HL-60 (cell line): ENCODE measurements at regions not wholly inside any gene's neighbourhood (a gene's known extent, or its start where the extent isn't known, plus 50 kb on each side); places are given as distances from the start of the nearest gene placed in this dataset.
"Not testable (repeated sequence)": the region's sequence is repeated elsewhere in the genome, so short reads cannot be mapped to it uniquely, and the experiment has no call there.

ENCODE experiments used
- DNase-seq, 2 experiments: peaks; one replicate each; pipeline ENCODE4 v3.0.0-alpha.2; 2010 to 2020; ENCODE audit warnings: low read depth in 1 of 2, low spot score in 1 of 2
- H3K27ac ChIP-seq: fragments of 250-450 bp; sonication (Bioruptor Pico); replicated peaks from 2 replicates; pipeline ENCODE4 v1.5.1; 2020; ENCODE audit warnings: mild to moderate bottlenecking, moderate library complexity
- H3K27me3 ChIP-seq: fragments of 250-450 bp; sonication (Bioruptor Pico); 2 replicates; pipeline ENCODE4 v1.5.1; 2021; ENCODE audit warnings: mild to moderate bottlenecking, moderate library complexity; ENCODE audit not compliant: insufficient read depth, poor library complexity, severe bottlenecking
- H3K4me3 ChIP-seq: replicated peaks from 2 replicates; pipeline ENCODE4 v1.5.1; 2011; ENCODE audit warnings: mild to moderate bottlenecking, control low read depth, low read length; ENCODE audit not compliant: insufficient read depth
- CTCF ChIP-seq: IDR thresholded peaks from one replicate; pipeline ENCODE4 v1.5.1; 2011; ENCODE audit warnings: low read length, control low read depth, inconsistent platforms; ENCODE audit not compliant: insufficient read depth
- GABPA ChIP-seq: IDR thresholded peaks from 2 replicates; pipeline ENCODE4 v1.6.1; 2012; ENCODE audit warnings: low read depth
- POLR2AphosphoS5 ChIP-seq: IDR thresholded peaks from 2 replicates; pipeline ENCODE4 v1.6.1; 2012; ENCODE audit warnings: low read depth
- REST ChIP-seq: IDR thresholded peaks from 2 replicates; pipeline ENCODE4 v1.6.1; 2012; ENCODE audit warnings: low read depth; ENCODE audit not compliant: insufficient replicate concordance
- SPI1 ChIP-seq: IDR thresholded peaks from 2 replicates; pipeline ENCODE4 v1.6.1; 2012; ENCODE audit warnings: low read depth, mild to moderate bottlenecking, borderline replicate concordance

GRCh38 chr10:29771376-29771775 is 136.6 kb upstream of the SVIL start:
- TF ChIP-seq POLR2AphosphoS5 (no peak), CTCF (no peak), REST (no peak), SPI1 (no peak), GABPA (no peak)
- Histone ChIP-seq H3K4me3 (no peak overlapping the region), H3K27me3 (no peaks in the 10 kb centered on the region), H3K27ac (no peak overlapping the region)
- DNase-seq, result no peak

GRCh38 chr10:29769277-29769676 is 134.5 kb upstream of the SVIL start:
- not testable (repeated sequence) for H3K27me3 ChIP-seq, H3K4me3 ChIP-seq, H3K27ac ChIP-seq, DNase-seq

- Histone ChIP-seq H3K4me3 (no peak overlapping the region), H3K27ac (no peak overlapping the region), H3K27me3 (no peaks in the 10 kb centered on the region)
- TF ChIP-seq GABPA, result no peak
- no peak for TF ChIP-seq REST
- no peak for TF ChIP-seq CTCF
- TF ChIP-seq POLR2AphosphoS5, result no peak
- no peak for TF ChIP-seq SPI1
- no peak for DNase-seq
Measured at GRCh38 chr10:29767968-29768367, 133.2 kb upstream of the SVIL start.

GRCh38 chr10:29766753-29767152 is 132.0 kb upstream of the SVIL start:
- DNase-seq, result no peak
- H3K4me3 ChIP-seq, result no peak overlapping the region
- H3K27me3 ChIP-seq, result no peaks in the 10 kb centered on the region
- TF ChIP-seq POLR2AphosphoS5 (no peak), REST (no peak), CTCF (no peak), SPI1 (no peak), GABPA (no peak)
- H3K27ac ChIP-seq, result no peak overlapping the region
